22Rv1 (cell line): ENCODE measurements at regions not wholly inside any gene's neighbourhood (a gene's known extent, or its start where the extent isn't known, plus 50 kb on each side); places are given as distances from the start of the nearest gene placed in this dataset.

Source experiments
- H3K27ac ChIP-seq: fragments of 450-650 bp; 2 replicates; pipeline ENCODE4 v1.5.1; 2017
- CTCF ChIP-seq: fragments of 450-650 bp; IDR thresholded peaks from 2 replicates; pipeline ENCODE4 v1.5.1; 2017; ENCODE audit warnings: mild to moderate bottlenecking
- ZFX ChIP-seq: fragments of 450-650 bp; IDR thresholded peaks from 2 replicates; pipeline ENCODE4 v1.6.1; 2017; ENCODE audit warnings: antibody characterized with exemption, borderline replicate concordance

DNA sequence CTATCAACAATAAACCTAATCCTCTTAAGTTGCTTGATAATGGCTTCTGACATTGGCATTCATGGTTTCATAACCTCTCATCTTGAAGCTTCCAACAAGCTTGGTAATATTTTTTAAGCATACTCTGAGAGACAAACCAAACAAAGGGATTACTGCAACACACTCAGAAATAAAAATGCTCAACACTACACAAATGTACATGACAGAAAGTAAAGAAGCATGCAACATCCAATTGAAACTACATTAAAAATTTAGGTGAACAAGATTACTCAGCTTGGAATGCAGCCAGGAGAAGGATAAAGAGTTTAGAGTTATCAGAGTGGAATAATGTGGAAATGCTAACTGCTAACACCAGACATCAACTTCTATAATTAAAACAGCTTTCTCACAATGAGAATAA, 1136.6 kb upstream of the PABPC4L start:
- TF ChIP-seq CTCF, result no peak
- no peak for TF ChIP-seq ZFX
- peak overlapping the region; percentile 38; the same call in 1 of the 2 replicates for H3K27ac ChIP-seq

DNA sequence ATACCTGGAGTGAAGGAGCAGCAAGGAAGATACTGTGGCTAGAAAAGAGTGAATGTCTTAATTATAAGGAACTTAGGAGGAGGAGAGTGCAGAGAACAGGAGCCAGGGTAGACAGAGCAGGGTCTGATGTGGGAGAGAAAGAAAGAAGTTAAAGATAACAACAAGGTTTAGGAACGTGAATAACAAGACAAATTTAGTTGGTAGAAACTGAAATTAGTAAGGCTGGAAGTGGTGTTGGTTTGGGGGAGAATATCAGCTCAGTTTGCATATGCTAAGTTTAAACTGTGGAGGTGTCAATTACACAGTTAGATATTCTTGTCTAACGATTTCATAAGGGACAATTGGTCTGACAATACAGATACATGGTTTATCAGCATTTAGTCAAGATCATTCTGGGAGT, 1123.7 kb upstream of the PABPC4L start:
- TF ChIP-seq CTCF, result no peak
- no peak overlapping the region for H3K27ac ChIP-seq

DNA sequence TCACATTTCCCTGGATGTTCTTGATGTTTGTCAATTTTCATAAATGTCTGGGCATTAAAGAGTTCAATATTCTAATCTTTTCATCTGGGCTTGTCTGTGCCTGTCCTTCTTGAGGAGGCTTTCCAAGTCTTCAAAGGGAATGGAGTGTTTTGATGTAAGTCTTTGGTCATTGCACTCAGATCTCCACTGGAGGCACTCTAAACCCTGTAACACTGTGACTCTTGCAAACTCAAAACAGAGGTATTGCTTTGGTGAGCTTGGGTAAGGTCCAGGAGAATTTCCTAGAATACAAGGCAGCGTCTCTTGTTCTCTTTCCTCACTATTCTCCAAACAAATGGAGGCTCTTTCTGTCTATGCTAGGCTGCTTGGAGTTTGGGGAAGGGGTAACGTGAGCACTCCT, 1118.1 kb upstream of the PABPC4L start:
- H3K27ac ChIP-seq, result no peak overlapping the region
- TF ChIP-seq CTCF (peak; percentile 36; the same call in 1 of the 2 replicates), ZFX (no peak)

GRCh38 chr4:135316266-135316779, 1114.7 kb upstream of the PABPC4L start:
- no peak for TF ChIP-seq CTCF
- TF ChIP-seq ZFX, result no peak

DNA sequence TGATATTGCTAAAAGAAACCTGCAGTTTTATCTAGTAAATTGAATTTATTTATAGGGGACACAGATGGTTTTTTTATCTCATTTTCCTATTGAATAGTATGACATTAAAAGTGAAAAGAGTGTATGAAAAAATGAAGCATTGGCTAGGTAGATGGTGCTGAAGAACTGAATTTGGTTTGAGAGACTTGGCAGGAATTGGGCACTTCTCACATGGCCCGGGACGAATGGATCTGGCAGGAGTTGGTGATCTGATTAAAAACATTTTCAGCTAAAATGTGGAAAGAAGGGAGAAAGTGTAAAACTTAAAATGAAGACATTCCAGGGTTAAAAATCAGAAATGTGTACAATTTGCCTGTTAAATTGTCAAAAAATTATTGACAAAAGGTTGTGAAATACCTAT, 1088.5 kb upstream of the PABPC4L start:
- TF ChIP-seq CTCF, result no peak
- no peak for TF ChIP-seq ZFX

More at GRCh38 chr4:135316266-135316779, 1114.7 kb upstream of the PABPC4L start:
- H3K27ac ChIP-seq, result no peak overlapping the region

DNA sequence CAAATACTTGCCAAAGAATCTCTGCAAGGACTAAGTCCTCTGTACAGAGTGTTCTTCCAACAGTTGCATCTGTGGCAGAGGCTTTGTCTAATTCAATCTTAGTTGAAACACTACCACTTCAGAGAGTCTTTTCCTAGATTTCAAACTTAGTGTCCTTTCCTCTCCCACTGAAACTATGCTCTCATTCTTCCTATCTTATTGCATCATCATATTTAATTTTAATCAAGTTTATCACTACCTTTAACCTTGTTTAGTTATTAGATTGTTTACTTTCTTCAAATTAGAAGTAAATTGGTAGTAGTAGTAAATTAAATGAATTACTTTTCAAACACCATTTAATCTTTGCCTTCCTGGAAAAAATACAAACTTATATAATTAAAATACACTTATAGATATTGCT, 1082.3 kb upstream of the PABPC4L start:
- TF ChIP-seq ZFX, result no peak
- no peak for TF ChIP-seq CTCF
- no peak overlapping the region for H3K27ac ChIP-seq

More for the DNA sequence above, 1088.5 kb upstream of the PABPC4L start:
- no peak overlapping the region for H3K27ac ChIP-seq

- no peak for TF ChIP-seq CTCF
- no peak for TF ChIP-seq ZFX
- no peak overlapping the region for H3K27ac ChIP-seq
Observed at GRCh38 chr4:135282676-135283075, 1081.1 kb upstream of the PABPC4L start.
